WI38 (cell line): ENCODE measurements at regions not wholly inside any gene's neighbourhood (a gene's known extent, or its start where the extent isn't known, plus 50 kb on each side); places are given as distances from the start of the nearest gene placed in this dataset.
"Not testable (repeated sequence)": the region's sequence is repeated elsewhere in the genome, so short reads cannot be mapped to it uniquely, and the experiment has no call there.

Source experiments
- H3K4me3 ChIP-seq: 2 replicates; pipeline ENCODE4 v1.5.1; 2011; ENCODE audit warnings: low read depth, mild to moderate bottlenecking, control low read depth, low read length
- CTCF ChIP-seq: IDR thresholded peaks from 2 replicates; pipeline ENCODE4 v1.5.1; 2012; ENCODE audit warnings: low read depth, mild to moderate bottlenecking, control low read depth, low read length

- H3K4me3 ChIP-seq = not testable (repeated sequence)
These were observed 56.2 kb upstream of the CCZ1B start for GRCh38 chr7:6882321-6882721.

GRCh38 chr7:6883756-6884155 lies 57.7 kb upstream of the CCZ1B start:
- H3K4me3 ChIP-seq = not testable (repeated sequence)

- peak overlapping the region; percentile 16; the same call in 1 of the 2 replicates for H3K4me3 ChIP-seq
- no peak for TF ChIP-seq CTCF
These were observed 60.1 kb upstream of the CCZ1B start for GRCh38 chr7:6886198-6886597.

GRCh38 chr7:6888267-6889045 lies 62.4 kb upstream of the CCZ1B start:
- not testable (repeated sequence) for H3K4me3 ChIP-seq

- TF ChIP-seq CTCF = no peak
- no peak overlapping the region for H3K4me3 ChIP-seq
These were observed 63.3 kb upstream of the CCZ1B start for GRCh38 chr7:6889252-6889812.

- H3K4me3 ChIP-seq = not testable (repeated sequence)
These were observed 76.0 kb upstream of the CCZ1B start for GRCh38 chr7:6902097-6902518.

- not testable (repeated sequence) for H3K4me3 ChIP-seq
These were observed 77.2 kb upstream of the CCZ1B start for GRCh38 chr7:6903289-6903688.

GRCh38 chr7:6903792-6904191 lies 77.7 kb upstream of the CCZ1B start:
- not testable (repeated sequence) for H3K4me3 ChIP-seq

- H3K4me3 ChIP-seq = no peak overlapping the region
- no peak for TF ChIP-seq CTCF
These were observed 91.2 kb upstream of the CCZ1B start for GRCh38 chr7:6917258-6917657.

- not testable (repeated sequence) for H3K4me3 ChIP-seq
These were observed 93.1 kb upstream of the CCZ1B start for GRCh38 chr7:6919169-6919568.

GRCh38 chr7:6924523-6924922 lies 98.4 kb upstream of the CCZ1B start:
- not testable (repeated sequence) for H3K4me3 ChIP-seq

GRCh38 chr7:6926193-6927174 lies 100.4 kb upstream of the CCZ1B start:
- not testable (repeated sequence) for H3K4me3 ChIP-seq

GRCh38 chr7:6927643-6928042 lies 101.6 kb upstream of the CCZ1B start:
- H3K4me3 ChIP-seq = not testable (repeated sequence)

GRCh38 chr7:6929588-6929987 lies 103.5 kb upstream of the CCZ1B start:
- H3K4me3 ChIP-seq = not testable (repeated sequence)

GRCh38 chr7:6930081-6930635 lies 104.1 kb upstream of the CCZ1B start:
- not testable (repeated sequence) for H3K4me3 ChIP-seq
